ENCODE measurements at regions not wholly inside any gene's neighbourhood (a gene's known extent, or its start where the extent isn't known, plus 50 kb on each side); places are given as distances from the start of the nearest gene placed in this dataset.
A peak's percentile ranks its signal among the peaks of the same experiment; 100 is the strongest.

- no peaks in the 10 kb centered on the region for H3K36me3 ChIP-seq (ENCODE audit: insufficient read depth)
- H3K4me3 ChIP-seq (IDR thresholded peaks at IDR 0.05; ENCODE audit: insufficient read depth, low read depth, low read length): no peak overlapping the region
- no peaks in the 10 kb centered on the region for H3K79me2 ChIP-seq (ENCODE audit: insufficient read depth, low read depth)
- no peaks in the 10 kb centered on the region for H4K20me1 ChIP-seq (ENCODE audit: insufficient read depth)
- no peak overlapping the region for H3K27ac ChIP-seq
- no peak overlapping the region for H3K9ac ChIP-seq
- H2AFZ ChIP-seq (ENCODE audit: low read depth): no peak overlapping the region
- H3K4me2 ChIP-seq: no peak overlapping the region
- H3K4me1 ChIP-seq (ENCODE audit: low read depth, poor library complexity, severe bottlenecking): peaks cover 31% of the 10 kb centered on the region
- no peaks in the 10 kb centered on the region for H3K27me3 ChIP-seq (ENCODE audit: insufficient read depth, low read depth)
- no peak for TF ChIP-seq CTCF (conservative IDR thresholded peaks at IDR 0.05; ENCODE audit: low read depth, low read length)
These were observed 141.3 kb upstream of the ZNF366 start for GRCh38 chr5:72648480-72648879.

GRCh38 chr5:72647806-72648205, 140.6 kb upstream of the ZNF366 start:
- Histone ChIP-seq H3K4me3 (IDR thresholded peaks at IDR 0.05; ENCODE audit: insufficient read depth, low read depth, low read length) (no peak overlapping the region), H2AFZ (ENCODE audit: low read depth) (no peak overlapping the region), H3K9ac (no peak overlapping the region), H3K27me3 (ENCODE audit: insufficient read depth, low read depth) (no peaks in the 10 kb centered on the region), H4K20me1 (ENCODE audit: insufficient read depth) (no peaks in the 10 kb centered on the region), H3K79me2 (ENCODE audit: insufficient read depth, low read depth) (no peaks in the 10 kb centered on the region), H3K4me1 (ENCODE audit: low read depth, poor library complexity, severe bottlenecking) (peaks cover 31% of the 10 kb centered on the region), H3K27ac (no peak overlapping the region), H3K36me3 (ENCODE audit: insufficient read depth) (no peaks in the 10 kb centered on the region), H3K4me2 (no peak overlapping the region)
- no peak for TF ChIP-seq CTCF (conservative IDR thresholded peaks at IDR 0.05; ENCODE audit: low read depth, low read length)

GRCh38 chr5:72646246-72646866, 139.1 kb upstream of the ZNF366 start:
- no peaks in the 10 kb centered on the region for H3K27me3 ChIP-seq (ENCODE audit: insufficient read depth, low read depth)
- H4K20me1 ChIP-seq (ENCODE audit: insufficient read depth): no peaks in the 10 kb centered on the region
- peaks cover 31% of the 10 kb centered on the region for H3K4me1 ChIP-seq (ENCODE audit: low read depth, poor library complexity, severe bottlenecking)
- H3K27ac ChIP-seq: 0 out of 2 replicates have a peak overlapping the region, but pooled peaks have one; percentile 40
- peak overlapping the region; percentile 57 for H3K4me2 ChIP-seq
- peak overlapping the region; percentile 38; the same call in 1 of the 2 replicates for H2AFZ ChIP-seq (ENCODE audit: low read depth)
- no peak overlapping the region for H3K4me3 ChIP-seq (IDR thresholded peaks at IDR 0.05; ENCODE audit: insufficient read depth, low read depth, low read length)
- H3K9ac ChIP-seq: no peak overlapping the region
- no peak for TF ChIP-seq CTCF (conservative IDR thresholded peaks at IDR 0.05; ENCODE audit: low read depth, low read length)
- H3K79me2 ChIP-seq (ENCODE audit: insufficient read depth, low read depth): no peaks in the 10 kb centered on the region
- no peaks in the 10 kb centered on the region for H3K36me3 ChIP-seq (ENCODE audit: insufficient read depth)

- H3K4me3 ChIP-seq (IDR thresholded peaks at IDR 0.05; ENCODE audit: insufficient read depth, low read depth, low read length): no peak overlapping the region
- peak overlapping the region; percentile 40 for H3K27ac ChIP-seq
- TF ChIP-seq CTCF (conservative IDR thresholded peaks at IDR 0.05; ENCODE audit: low read depth, low read length): no peak
- no peaks in the 10 kb centered on the region for H3K79me2 ChIP-seq (ENCODE audit: insufficient read depth, low read depth)
- peak overlapping the region; percentile 38; the same call in 1 of the 2 replicates for H2AFZ ChIP-seq (ENCODE audit: low read depth)
- H3K4me2 ChIP-seq: peak overlapping the region; percentile 57
- no peaks in the 10 kb centered on the region for H3K36me3 ChIP-seq (ENCODE audit: insufficient read depth)
- H3K9ac ChIP-seq: no peak overlapping the region
- no peaks in the 10 kb centered on the region for H4K20me1 ChIP-seq (ENCODE audit: insufficient read depth)
- H3K27me3 ChIP-seq (ENCODE audit: insufficient read depth, low read depth): no peaks in the 10 kb centered on the region
- H3K4me1 ChIP-seq (ENCODE audit: low read depth, poor library complexity, severe bottlenecking): peaks cover 31% of the 10 kb centered on the region
These were observed 138.0 kb upstream of the ZNF366 start for GRCh38 chr5:72645064-72645846.
